Lung (tissue), 11 donors: ENCODE measurements at regions not wholly inside any gene's neighbourhood (a gene's known extent, or its start where the extent isn't known, plus 50 kb on each side); places are given as distances from the start of the nearest gene placed in this dataset.

Source experiments
- ATAC-seq: fragments of 200-7000 bp; cut with Tn5 transposase; one replicate; pipeline ENCODE4 v1.9.1; 2020; ENCODE audit warnings: moderate number of reproducible peaks; ENCODE audit not compliant: insufficient read depth, low FRiP score
- DNase-seq, 3 donors: peaks; one replicate each; pipeline ENCODE4 v3.0.0-alpha.2; 2013 to 2017
- H3K27ac ChIP-seq, 2 donors: one replicate each; pipeline ENCODE4 v1.5.1; 2013; ENCODE audit warnings: mild to moderate bottlenecking in 2 of 2, moderate library complexity in 2 of 2, control low read depth in 1 of 2, inconsistent platforms in 1 of 2, low read depth in 1 of 2, low read length in 1 of 2
- H3K27me3 ChIP-seq, 3 donors: one replicate each; pipeline ENCODE4 v1.5.1; 2013; ENCODE audit warnings: low read length in 2 of 3; ENCODE audit not compliant: control insufficient read depth in 3 of 3, insufficient read depth in 3 of 3
- H3K36me3 ChIP-seq, 4 donors: one replicate each; pipeline ENCODE4 v1.5.1; 2013; ENCODE audit warnings: low read length in 4 of 4, mild to moderate bottlenecking in 1 of 4, moderate library complexity in 1 of 4; ENCODE audit not compliant: control insufficient read depth in 4 of 4, insufficient read depth in 4 of 4
- H3K4me1 ChIP-seq, 5 donors: one replicate each; pipeline ENCODE4 v1.5.1; 2013; ENCODE audit warnings: low read length in 5 of 5, mild to moderate bottlenecking in 2 of 5, moderate library complexity in 1 of 5; ENCODE audit not compliant: control insufficient read depth in 5 of 5, insufficient read depth in 5 of 5
- H3K4me3 ChIP-seq: one replicate; pipeline ENCODE4 v1.5.1; 2013; ENCODE audit warnings: mild to moderate bottlenecking, control low read depth, moderate library complexity
- H3K9ac ChIP-seq, 2 donors: one replicate each; pipeline ENCODE4 v1.5.1; 2013; ENCODE audit warnings: low read length in 2 of 2, control low read depth in 1 of 2; ENCODE audit not compliant: insufficient read depth in 1 of 2
- H3K9me3 ChIP-seq, 4 donors: one replicate each; pipeline ENCODE4 v1.5.1; 2013; ENCODE audit warnings: low read length in 3 of 4, mild to moderate bottlenecking in 1 of 4, moderate library complexity in 1 of 4; ENCODE audit not compliant: control insufficient read depth in 4 of 4, insufficient read depth in 3 of 4
- WGBS, 2 donors: extraction: QIAGEN DNeasy Blood & Tissue Kit; methylation state at CpG; one replicate each; pipeline ENCODE4 v1.1.7; 2013; 5-methylcytosine and 5-hydroxymethylcytosine counted together
- TF ChIP-seq, protein P1 (sequence below): IDR thresholded peaks from 2 replicates; pipeline ENCODE4 v1.5.1; 2012; ENCODE audit warnings: mild to moderate bottlenecking; ENCODE audit errors: control extremely low read depth, extremely low read depth
- donor health status: control.
- donor health status: control.
- donor health status: Bipolar disorder and iron deficiency.
- donor health status: healthy.
- donor health status: DM: yes; HTN: yes; CAD: no.

GRCh38 chr6:144939921-144940320, 654.8 kb downstream of the UTRN start:
- Histone ChIP-seq H3K27me3 (no peaks in the 10 kb centered on the region), H3K27ac (no peak overlapping the region), H3K4me3 (no peak overlapping the region), H3K36me3 (no peaks in the 10 kb centered on the region), H3K9me3 (no peaks in the 10 kb centered on the region), H3K9ac (no peak overlapping the region), H3K4me1 (no peaks in the 10 kb centered on the region)
- ATAC-seq (no peak), DNase-seq (no peak)
- WGBS, 2 donors, result 92 to 100% methylated on average over 1 of the region's 1 CpG
- TF ChIP-seq, protein P1, sequence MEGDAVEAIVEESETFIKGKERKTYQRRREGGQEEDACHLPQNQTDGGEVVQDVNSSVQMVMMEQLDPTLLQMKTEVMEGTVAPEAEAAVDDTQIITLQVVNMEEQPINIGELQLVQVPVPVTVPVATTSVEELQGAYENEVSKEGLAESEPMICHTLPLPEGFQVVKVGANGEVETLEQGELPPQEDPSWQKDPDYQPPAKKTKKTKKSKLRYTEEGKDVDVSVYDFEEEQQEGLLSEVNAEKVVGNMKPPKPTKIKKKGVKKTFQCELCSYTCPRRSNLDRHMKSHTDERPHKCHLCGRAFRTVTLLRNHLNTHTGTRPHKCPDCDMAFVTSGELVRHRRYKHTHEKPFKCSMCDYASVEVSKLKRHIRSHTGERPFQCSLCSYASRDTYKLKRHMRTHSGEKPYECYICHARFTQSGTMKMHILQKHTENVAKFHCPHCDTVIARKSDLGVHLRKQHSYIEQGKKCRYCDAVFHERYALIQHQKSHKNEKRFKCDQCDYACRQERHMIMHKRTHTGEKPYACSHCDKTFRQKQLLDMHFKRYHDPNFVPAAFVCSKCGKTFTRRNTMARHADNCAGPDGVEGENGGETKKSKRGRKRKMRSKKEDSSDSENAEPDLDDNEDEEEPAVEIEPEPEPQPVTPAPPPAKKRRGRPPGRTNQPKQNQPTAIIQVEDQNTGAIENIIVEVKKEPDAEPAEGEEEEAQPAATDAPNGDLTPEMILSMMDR, result no peak

- 95% methylated on average over 4 of the region's 4 CpGs for WGBS, 2 donors
- DNase-seq, result no peak
Measured at GRCh38 chr6:144944106-144944505, 659.0 kb downstream of the UTRN start.

DNA sequence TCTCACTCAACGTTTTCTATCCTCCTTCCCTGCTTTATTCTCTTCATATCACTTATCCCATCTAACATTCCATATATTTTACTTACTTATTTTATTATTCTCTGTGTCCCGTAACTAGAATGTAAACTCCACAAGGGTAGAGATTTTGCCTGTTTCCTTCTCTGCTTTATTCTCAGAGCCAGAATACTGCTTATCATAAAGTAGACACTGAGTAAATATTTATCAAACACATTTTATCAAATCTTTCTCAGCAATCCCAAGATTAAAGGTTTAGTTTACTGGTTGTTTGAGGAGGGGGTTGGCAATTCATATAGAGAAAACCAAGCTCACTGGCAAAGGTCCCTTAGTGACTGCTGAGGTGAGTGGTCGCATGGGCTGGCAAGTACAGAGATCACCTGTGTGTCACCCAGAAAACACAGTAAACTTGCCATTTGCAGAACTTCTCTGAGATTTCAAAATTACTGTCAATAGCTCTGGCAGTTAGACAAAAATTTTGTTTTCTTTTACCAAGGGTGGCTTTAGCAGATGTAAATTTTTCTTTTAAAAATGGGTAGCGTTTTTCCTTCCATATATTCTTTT, 662.4 kb downstream of the UTRN start:
- no peak overlapping the region for H3K4me3 ChIP-seq
- H3K27me3 ChIP-seq, result no peaks in the 10 kb centered on the region
- TF ChIP-seq, protein P1, result no peak
- no peaks in the 10 kb centered on the region for H3K36me3 ChIP-seq
- DNase-seq (no peak), ATAC-seq (no peak)
- H3K9me3 ChIP-seq, result peaks cover 0 to 1% (median 0%) of the 10 kb centered on the region in 4 donors
- WGBS, 2 donors, result 70 to 79% methylated on average over 4 of the region's 4 CpGs
- H3K27ac ChIP-seq, result no peak overlapping the region
- H3K9ac ChIP-seq, result no peak overlapping the region
- no peaks in the 10 kb centered on the region for H3K4me1 ChIP-seq

More at GRCh38 chr6:144944106-144944505, 659.0 kb downstream of the UTRN start:
- Histone ChIP-seq H3K27me3 (no peaks in the 10 kb centered on the region), H3K4me1 (no peaks in the 10 kb centered on the region), H3K9me3 (no peaks in the 10 kb centered on the region), H3K4me3 (no peak overlapping the region), H3K9ac (no peak overlapping the region), H3K27ac (no peak overlapping the region), H3K36me3 (no peaks in the 10 kb centered on the region)
- ATAC-seq, result no peak
- TF ChIP-seq, protein P1, result no peak
